Lower leg skin (tissue), 4 donors: ENCODE measurements at regions not wholly inside any gene's neighbourhood (a gene's known extent, or its start where the extent isn't known, plus 50 kb on each side); places are given as distances from the start of the nearest gene placed in this dataset.

Source experiments
- DNase-seq, 2 donors: peaks; one replicate each; pipeline ENCODE4 v3.0.0-alpha.2; 2019; ENCODE audit warnings: low spot score in 2 of 2
- H3K4me3 ChIP-seq: fragments of 200-600 bp; sonication (generic); 2 replicates; pipeline ENCODE4 v1.5.1; 2017; ENCODE audit warnings: mild to moderate bottlenecking, low read depth; ENCODE audit not compliant: poor library complexity, severe bottlenecking
- CTCF ChIP-seq, 3 donors: fragments of 450-650 bp; IDR thresholded peaks; one replicate each; pipeline ENCODE4 v1.5.1; 2016; ENCODE audit warnings: antibody characterized with exemption in 3 of 3, mild to moderate bottlenecking in 3 of 3, moderate library complexity in 2 of 3
- POLR2A ChIP-seq, 2 donors: fragments of 450-650 bp; IDR thresholded peaks; one replicate each; pipeline ENCODE4 v1.6.1; 2016 to 2017; ENCODE audit warnings: antibody characterized with exemption in 2 of 2, mild to moderate bottlenecking in 1 of 2, moderate library complexity in 1 of 2
- WGBS, 2 donors: methylation state at CpG; one replicate each; pipeline ENCODE4 v1.1.5; 2018; 5-methylcytosine and 5-hydroxymethylcytosine counted together
- intact Hi-C: fragments of 100-400 bp; cut with DNase I; formaldehyde crosslinking; loops from one replicate; pipeline ENCODE4 v1.15.0; 2023; ENCODE audit warnings: low total_unique reads

GRCh38 chr19:27876489-27876888 lies 1336.5 kb downstream of the UQCRFS1 start:
- H3K4me3 ChIP-seq: no peak overlapping the region
- TF ChIP-seq CTCF (IDR thresholded peaks at IDR 0.05) (no peak), POLR2A (IDR thresholded peaks at IDR 0.05) (no peak)
- WGBS, 2 donors: 66 to 81% methylated on average over 3 of the region's 3 CpGs
- DNase-seq: no peak
- intact Hi-C loops: no loop called here

- intact Hi-C loops: no loop called here
- no peak for DNase-seq
- no peak overlapping the region for H3K4me3 ChIP-seq
- TF ChIP-seq POLR2A (IDR thresholded peaks at IDR 0.05) (no peak), CTCF (IDR thresholded peaks at IDR 0.05) (no peak)
- 83 to 88% methylated on average over 4 of the region's 4 CpGs for WGBS, 2 donors
Observed at GRCh38 chr19:27872370-27872769, 1340.6 kb downstream of the UQCRFS1 start.

- H3K4me3 ChIP-seq: no peak overlapping the region
- TF ChIP-seq CTCF (IDR thresholded peaks at IDR 0.05): no peak
- no peak for TF ChIP-seq POLR2A (IDR thresholded peaks at IDR 0.05)
- no peak for DNase-seq
- intact Hi-C loops: no loop called here
Observed at GRCh38 chr19:27870293-27870692, 1342.7 kb downstream of the UQCRFS1 start.

GRCh38 chr19:27868007-27868406 lies 1344.9 kb downstream of the UQCRFS1 start:
- no peak for DNase-seq
- intact Hi-C loops: no loop called here
- no peak for TF ChIP-seq POLR2A (IDR thresholded peaks at IDR 0.05)
- TF ChIP-seq CTCF (IDR thresholded peaks at IDR 0.05): no peak
- H3K4me3 ChIP-seq: no peak overlapping the region

GRCh38 chr19:27865927-27866777 lies 1346.8 kb downstream of the UQCRFS1 start:
- no peak for DNase-seq
- TF ChIP-seq CTCF (IDR thresholded peaks at IDR 0.05) (no peak), POLR2A (IDR thresholded peaks at IDR 0.05) (no peak)
- intact Hi-C loops: no loop called here
- WGBS, 2 donors: 64% methylated on average over 6 of the region's 6 CpGs
- no peak overlapping the region for H3K4me3 ChIP-seq
